A549 (cell line): ENCODE measurements at regions not wholly inside any gene's neighbourhood (a gene's known extent, or its start where the extent isn't known, plus 50 kb on each side); places are given as distances from the start of the nearest gene placed in this dataset.

Experiments
- ATAC-seq, 2 experiments: fragments of 200-7000 bp in 1 of 2; fragments of >200 bp in 1 of 2; cut with Nextera tagmentation in 1 of 2; cut with Tn5 transposase in 1 of 2; 3 replicates each; pipeline versions ENCODE4 v1.8.0 to v1.9.1; 2018 to 2020; ENCODE audit warnings: mild to moderate bottlenecking in 1 of 2, moderate library complexity in 1 of 2
- CTCF ChIA-PET: fragments of 300-600 bp; sonication (Branson Sonifier 250); formaldehyde crosslinking; extraction: SDS; loops from one replicate; lab custom pipeline; 2021; ENCODE audit warnings: antibody characterized with exemption, inconsistent platforms; lab: Yijun Ruan, JAX
- POLR2A ChIA-PET: fragments of 350-600 bp; formaldehyde crosslinking; extraction: SDS; loops from one replicate; lab custom pipeline; 2021; ENCODE audit warnings: antibody characterized with exemption, inconsistent platforms; lab: Yijun Ruan, JAX
- DNase-seq, 2 experiments: peaks; one replicate each; pipeline versions ENCODE4 v3.0.0 to v3.0.0-alpha.2; 2011 to 2016; ENCODE audit warnings: low read depth in 1 of 2, low spot score in 1 of 2
- FAIRE-seq: peaks from 2 replicates; lab custom pipeline; 2011; peaks lifted over from hg19 to GRCh38; lab: Jason Lieb, UNC
- H3K27ac ChIP-seq, 2 experiments: fragments of >200 bp; sonication (Bioruptor Twin); formaldehyde crosslinking; 3 replicates each; pipeline ENCODE4 v1.5.1; 2016 to 2017
- H3K4me1 ChIP-seq: fragments of >200 bp; sonication (Bioruptor Twin); formaldehyde crosslinking; 3 replicates; pipeline ENCODE4 v1.6.1; 2016
- H3K4me2 ChIP-seq: fragments of >200 bp; sonication (Bioruptor Twin); formaldehyde crosslinking; 3 replicates; pipeline ENCODE4 v1.6.1; 2016
- H3K4me3 ChIP-seq: fragments of >200 bp; sonication (Bioruptor Twin); formaldehyde crosslinking; 3 replicates; pipeline ENCODE4 v1.5.1; 2016
- H3K9me3 ChIP-seq: fragments of >200 bp; sonication (Bioruptor Twin); formaldehyde crosslinking; 3 replicates; pipeline ENCODE4 v1.6.1; 2016
- CEBPB ChIP-seq, 2 experiments: fragments of >200 bp in 1 of 2; sonication (Bioruptor Twin) in 1 of 2; formaldehyde crosslinking in 1 of 2; IDR thresholded peaks; 2 replicates each; pipeline ENCODE4 v1.6.1; 2012 to 2016
- CHD4 ChIP-seq: fragments of 200-600 bp; sonication (generic); IDR thresholded peaks from 2 replicates; pipeline ENCODE4 v1.6.1; 2016; ENCODE audit warnings: antibody characterized with exemption, mild to moderate bottlenecking, borderline replicate concordance
- EHF ChIP-seq: fragments of 250-450 bp; sonication (Bioruptor Pico); IDR thresholded peaks from 2 replicates; pipeline ENCODE4 v1.5.0; 2020; ENCODE audit warnings: mild to moderate bottlenecking
- EHMT2 ChIP-seq: fragments of 200-600 bp; sonication (generic); IDR thresholded peaks from 2 replicates; pipeline ENCODE4 v1.6.1; 2016; ENCODE audit warnings: antibody characterized with exemption, low read depth, mild to moderate bottlenecking, moderate library complexity
- GATA3 ChIP-seq: IDR thresholded peaks from 2 replicates; pipeline ENCODE4 v1.6.1; 2012; ENCODE audit warnings: borderline replicate concordance
- HDAC2 ChIP-seq: fragments of 200-600 bp; sonication (generic); IDR thresholded peaks from 2 replicates; pipeline ENCODE4 v1.6.1; 2016
- HEYL ChIP-seq: fragments of 250-450 bp; sonication (Bioruptor Pico); IDR thresholded peaks from 2 replicates; pipeline ENCODE4 v1.8.0; 2021; ENCODE audit warnings: mild to moderate bottlenecking, moderate library complexity
- JUN ChIP-seq, 2 experiments: fragments of >200 bp; sonication (Bioruptor Twin); formaldehyde crosslinking; IDR thresholded peaks; 2 replicates in 1 of 2; 3 replicates in 1 of 2; pipeline ENCODE4 v1.6.1; 2016 to 2017
- JUNB ChIP-seq: fragments of >200 bp; sonication (Bioruptor Twin); formaldehyde crosslinking; IDR thresholded peaks from 2 replicates; pipeline ENCODE4 v1.6.1; 2016
- KDM1A ChIP-seq: fragments of 200-600 bp; sonication (generic); IDR thresholded peaks from 2 replicates; pipeline ENCODE4 v1.6.1; 2016; ENCODE audit warnings: low read depth, mild to moderate bottlenecking
- KDM5A ChIP-seq: fragments of 200-600 bp; sonication (generic); IDR thresholded peaks from 2 replicates; pipeline ENCODE4 v1.6.1; 2016; ENCODE audit warnings: antibody characterized with exemption, mild to moderate bottlenecking
- NPAS2 ChIP-seq: fragments of 250-450 bp; sonication (Bioruptor Pico); IDR thresholded peaks from 2 replicates; pipeline ENCODE4 v1.8.0; 2022; ENCODE audit warnings: mild to moderate bottlenecking, moderate library complexity, borderline replicate concordance
- POLR2A ChIP-seq: IDR thresholded peaks from 2 replicates; pipeline ENCODE4 v1.6.1; 2012; ENCODE audit warnings: mild to moderate bottlenecking, low read length
- RAD21 ChIP-seq, 2 experiments: fragments of >200 bp in 1 of 2; sonication (Bioruptor Twin) in 1 of 2; formaldehyde crosslinking in 1 of 2; IDR thresholded peaks in 1 of 2; conservative IDR thresholded peaks in 1 of 2; 2 replicates in 1 of 2; 3 replicates in 1 of 2; pipeline ENCODE4 v1.6.1; 2012 to 2018; ENCODE audit warnings: inconsistent platforms in 1 of 2
- RARB ChIP-seq: fragments of 250-450 bp; sonication (Bioruptor Pico); IDR thresholded peaks from 2 replicates; pipeline ENCODE4 v1.8.0; 2021; ENCODE audit warnings: mild to moderate bottlenecking, moderate library complexity
- RFX5 ChIP-seq: fragments of 450-650 bp; IDR thresholded peaks from 2 replicates; pipeline ENCODE4 v1.7.1; 2014; ENCODE audit warnings: antibody characterized with exemption, mild to moderate bottlenecking, moderate library complexity
- SMC3 ChIP-seq: fragments of >200 bp; sonication (Bioruptor Twin); formaldehyde crosslinking; IDR thresholded peaks from 3 replicates; pipeline ENCODE4 v1.6.1; 2018; ENCODE audit warnings: inconsistent platforms
- TFCP2L1 ChIP-seq: fragments of 250-450 bp; sonication (Bioruptor Pico); IDR thresholded peaks from 2 replicates; pipeline ENCODE4 v1.5.0; 2021; ENCODE audit warnings: mild to moderate bottlenecking
- ZFP36 ChIP-seq: fragments of 450-650 bp; IDR thresholded peaks from 2 replicates; pipeline ENCODE4 v1.6.1; 2014; ENCODE audit warnings: borderline replicate concordance; ENCODE audit not compliant: partially characterized antibody
- WGBS: methylation state at CpG from one replicate; pipeline ENCODE4 v1.1.6; 2017; ENCODE audit errors: missing lambda C conversion rate; 5-methylcytosine and 5-hydroxymethylcytosine counted together
- TF ChIP-seq, protein P1 (sequence below): fragments of 200-600 bp; sonication (generic); IDR thresholded peaks from 2 replicates; pipeline ENCODE4 v1.6.1; 2016; ENCODE audit warnings: antibody characterized with exemption, mild to moderate bottlenecking, moderate library complexity
- TF ChIP-seq, protein P2 (sequence below): fragments of >200 bp; sonication (Bioruptor Twin); formaldehyde crosslinking; IDR thresholded peaks from 2 replicates; pipeline ENCODE4 v1.6.1; 2016
- TF ChIP-seq, protein P3 (sequence below): fragments of >200 bp; sonication (Bioruptor Twin); formaldehyde crosslinking; IDR thresholded peaks from 3 replicates; pipeline ENCODE4 v1.6.1; 2016
- TF ChIP-seq, protein P4 (sequence below): fragments of 450-650 bp; IDR thresholded peaks from 2 replicates; pipeline ENCODE4 v1.6.1; 2014; ENCODE audit warnings: antibody characterized with exemption

DNA sequence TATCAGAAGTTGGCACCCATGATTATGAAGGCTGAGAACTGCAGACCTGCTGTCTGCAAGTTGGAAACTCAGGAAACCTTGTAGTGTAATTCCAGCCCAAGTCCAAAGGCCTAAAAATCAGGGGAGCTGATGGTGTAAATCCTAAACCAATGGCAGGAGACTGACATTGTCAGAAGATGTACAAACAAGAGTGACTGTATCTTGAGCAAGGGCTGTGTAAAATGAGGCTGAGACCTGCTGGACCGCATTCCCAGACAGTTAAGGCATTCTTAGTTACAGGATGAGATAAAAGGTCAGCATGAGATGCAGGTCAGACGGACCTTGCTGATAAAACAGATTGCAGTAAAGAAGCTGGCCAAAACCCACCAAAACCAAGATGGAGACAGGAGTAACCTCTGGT lies 147.7 kb downstream of the COG6 start:
- H3K4me1 ChIP-seq = no peaks in the 10 kb centered on the region
- no peak overlapping the region for H3K4me3 ChIP-seq
- no peaks in the 10 kb centered on the region for H3K9me3 ChIP-seq
- no peak for FAIRE-seq
- 18% methylated on average over 2 of the region's 2 CpGs for WGBS
- peak in 1 of 2 experiments; percentile 12 for DNase-seq
- ChIA-PET CTCF (no interaction called here), POLR2A (no interaction called here)
- no peak overlapping the region for H3K27ac ChIP-seq
- no peak overlapping the region for H3K4me2 ChIP-seq
- ATAC-seq = no peak
- TF ChIP-seq CHD4 (no peak), KDM5A (no peak), TFCP2L1 (CRISPR knock-in tag) (no peak), ZFP36 (no peak), RARB (no peak), KDM1A (no peak), RFX5 (no peak)

DNA sequence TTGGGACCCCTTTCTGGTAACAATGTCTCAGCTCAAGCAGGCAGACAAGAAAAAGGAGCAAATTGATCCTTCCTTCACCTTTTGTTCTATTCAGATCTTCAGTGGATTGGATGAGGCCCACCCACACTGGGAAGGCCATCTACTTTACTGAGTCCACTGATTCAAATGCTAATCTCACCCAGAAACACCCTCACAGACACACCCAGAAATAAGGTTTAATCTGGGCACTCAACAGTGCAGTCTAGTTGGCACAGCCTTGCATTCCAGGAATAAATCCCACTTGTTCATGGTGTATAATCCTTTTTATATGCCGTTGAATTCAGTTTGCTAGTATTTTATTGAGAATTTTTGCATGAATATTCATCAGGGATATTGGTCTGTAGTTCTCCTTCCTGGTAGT lies 148.4 kb downstream of the COG6 start:
- H3K9me3 ChIP-seq = no peaks in the 10 kb centered on the region
- no peak overlapping the region for H3K4me2 ChIP-seq
- H3K4me3 ChIP-seq = no peak overlapping the region
- TF ChIP-seq TFCP2L1 (CRISPR knock-in tag) (no peak), CEBPB (IDR thresholded peaks at IDR 0.05) (no peak)
- FAIRE-seq (no peak), DNase-seq (no peak), ATAC-seq (no peak)
- CTCF ChIA-PET = no interaction called here
- POLR2A ChIA-PET = no interaction called here
- H3K4me1 ChIP-seq = no peaks in the 10 kb centered on the region
- WGBS = 29% methylated on average over 1 of the region's 1 CpG
- H3K27ac ChIP-seq = no peak overlapping the region

DNA sequence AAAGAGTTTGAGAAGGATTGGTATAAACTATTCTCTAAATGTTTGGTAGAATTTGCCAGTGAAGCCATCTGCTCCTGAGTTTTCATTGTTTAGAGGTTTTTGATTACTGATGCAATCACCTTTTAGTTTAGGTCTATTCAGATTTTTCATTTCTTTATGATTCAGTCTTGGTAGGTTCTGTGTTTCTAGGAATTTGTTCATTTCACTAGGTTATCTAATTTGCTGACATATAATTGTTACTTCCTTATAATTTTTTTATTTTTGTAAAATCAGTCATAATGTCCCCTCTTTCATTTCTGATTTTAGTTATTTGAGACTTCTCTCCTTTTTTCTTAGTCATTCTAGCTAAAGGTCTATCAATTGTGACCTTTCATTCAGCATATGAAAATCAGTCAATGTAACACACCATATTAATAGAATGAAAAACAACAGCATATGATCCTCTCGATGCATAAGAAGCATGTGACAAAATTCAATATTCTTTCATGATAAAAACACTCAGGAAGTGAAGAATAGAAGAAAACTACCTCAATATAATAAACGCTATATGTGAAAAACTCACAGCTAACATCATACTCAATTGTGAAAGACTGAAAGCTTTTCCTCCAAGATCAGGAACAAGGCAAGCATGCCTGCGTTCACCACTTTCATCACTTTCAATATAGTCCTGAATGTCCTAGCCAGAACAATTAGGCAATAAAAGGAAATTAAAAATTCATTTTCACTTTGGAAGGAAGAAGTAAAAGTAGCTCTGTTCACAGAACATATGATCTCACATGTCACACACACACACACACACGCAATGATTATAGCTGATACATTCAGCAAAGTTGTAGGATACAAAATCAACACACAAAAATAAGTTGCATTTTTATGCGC lies 149.1 kb downstream of the COG6 start:
- Histone ChIP-seq H3K9me3 (no peaks in the 10 kb centered on the region), H3K4me3 (no peak overlapping the region), H3K4me2 (no peak overlapping the region), H3K27ac (no peak overlapping the region)
- DNase-seq = no peak
- no peak for ATAC-seq
- TF ChIP-seq, protein P1, sequence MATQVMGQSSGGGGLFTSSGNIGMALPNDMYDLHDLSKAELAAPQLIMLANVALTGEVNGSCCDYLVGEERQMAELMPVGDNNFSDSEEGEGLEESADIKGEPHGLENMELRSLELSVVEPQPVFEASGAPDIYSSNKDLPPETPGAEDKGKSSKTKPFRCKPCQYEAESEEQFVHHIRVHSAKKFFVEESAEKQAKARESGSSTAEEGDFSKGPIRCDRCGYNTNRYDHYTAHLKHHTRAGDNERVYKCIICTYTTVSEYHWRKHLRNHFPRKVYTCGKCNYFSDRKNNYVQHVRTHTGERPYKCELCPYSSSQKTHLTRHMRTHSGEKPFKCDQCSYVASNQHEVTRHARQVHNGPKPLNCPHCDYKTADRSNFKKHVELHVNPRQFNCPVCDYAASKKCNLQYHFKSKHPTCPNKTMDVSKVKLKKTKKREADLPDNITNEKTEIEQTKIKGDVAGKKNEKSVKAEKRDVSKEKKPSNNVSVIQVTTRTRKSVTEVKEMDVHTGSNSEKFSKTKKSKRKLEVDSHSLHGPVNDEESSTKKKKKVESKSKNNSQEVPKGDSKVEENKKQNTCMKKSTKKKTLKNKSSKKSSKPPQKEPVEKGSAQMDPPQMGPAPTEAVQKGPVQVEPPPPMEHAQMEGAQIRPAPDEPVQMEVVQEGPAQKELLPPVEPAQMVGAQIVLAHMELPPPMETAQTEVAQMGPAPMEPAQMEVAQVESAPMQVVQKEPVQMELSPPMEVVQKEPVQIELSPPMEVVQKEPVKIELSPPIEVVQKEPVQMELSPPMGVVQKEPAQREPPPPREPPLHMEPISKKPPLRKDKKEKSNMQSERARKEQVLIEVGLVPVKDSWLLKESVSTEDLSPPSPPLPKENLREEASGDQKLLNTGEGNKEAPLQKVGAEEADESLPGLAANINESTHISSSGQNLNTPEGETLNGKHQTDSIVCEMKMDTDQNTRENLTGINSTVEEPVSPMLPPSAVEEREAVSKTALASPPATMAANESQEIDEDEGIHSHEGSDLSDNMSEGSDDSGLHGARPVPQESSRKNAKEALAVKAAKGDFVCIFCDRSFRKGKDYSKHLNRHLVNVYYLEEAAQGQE = no peak
- TF ChIP-seq EHMT2 = no peak
- no peak for TF ChIP-seq EHF (CRISPR knock-in tag)
- TF ChIP-seq GATA3 = no peak
- no peak for TF ChIP-seq POLR2A
- TF ChIP-seq NPAS2 (CRISPR knock-in tag) = no peak
- no peak for TF ChIP-seq RAD21 (conservative IDR thresholded peaks at IDR 0.05 in 1 of 2, IDR thresholded peaks at IDR 0.05 in 1 of 2)
- no peak for TF ChIP-seq RFX5
- TF ChIP-seq, protein P2, sequence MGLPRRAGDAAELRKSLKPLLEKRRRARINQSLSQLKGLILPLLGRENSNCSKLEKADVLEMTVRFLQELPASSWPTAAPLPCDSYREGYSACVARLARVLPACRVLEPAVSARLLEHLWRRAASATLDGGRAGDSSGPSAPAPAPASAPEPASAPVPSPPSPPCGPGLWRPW = no peak
- TF ChIP-seq, protein P3, sequence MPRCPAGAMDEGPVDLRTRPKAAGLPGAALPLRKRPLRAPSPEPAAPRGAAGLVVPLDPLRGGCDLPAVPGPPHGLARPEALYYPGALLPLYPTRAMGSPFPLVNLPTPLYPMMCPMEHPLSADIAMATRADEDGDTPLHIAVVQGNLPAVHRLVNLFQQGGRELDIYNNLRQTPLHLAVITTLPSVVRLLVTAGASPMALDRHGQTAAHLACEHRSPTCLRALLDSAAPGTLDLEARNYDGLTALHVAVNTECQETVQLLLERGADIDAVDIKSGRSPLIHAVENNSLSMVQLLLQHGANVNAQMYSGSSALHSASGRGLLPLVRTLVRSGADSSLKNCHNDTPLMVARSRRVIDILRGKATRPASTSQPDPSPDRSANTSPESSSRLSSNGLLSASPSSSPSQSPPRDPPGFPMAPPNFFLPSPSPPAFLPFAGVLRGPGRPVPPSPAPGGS = no peak
- no peak for TF ChIP-seq JUNB
- TF ChIP-seq, protein P4, sequence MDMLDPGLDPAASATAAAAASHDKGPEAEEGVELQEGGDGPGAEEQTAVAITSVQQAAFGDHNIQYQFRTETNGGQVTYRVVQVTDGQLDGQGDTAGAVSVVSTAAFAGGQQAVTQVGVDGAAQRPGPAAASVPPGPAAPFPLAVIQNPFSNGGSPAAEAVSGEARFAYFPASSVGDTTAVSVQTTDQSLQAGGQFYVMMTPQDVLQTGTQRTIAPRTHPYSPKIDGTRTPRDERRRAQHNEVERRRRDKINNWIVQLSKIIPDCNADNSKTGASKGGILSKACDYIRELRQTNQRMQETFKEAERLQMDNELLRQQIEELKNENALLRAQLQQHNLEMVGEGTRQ = no peak
- no peak for TF ChIP-seq HDAC2
- no peak for TF ChIP-seq JUN (IDR thresholded peaks at IDR 0.05)
- TF ChIP-seq SMC3 = no peak
- no peak for TF ChIP-seq HEYL
- no peak for TF ChIP-seq CHD4
- TF ChIP-seq, all 56 proteins: peak for 0
- no peak for FAIRE-seq
- ChIA-PET CTCF (no interaction called here), POLR2A (no interaction called here)
- H3K4me1 ChIP-seq = no peaks in the 10 kb centered on the region
- 73% methylated on average over 5 of the region's 5 CpGs for WGBS
